ENCODE measurements at regions not wholly inside any gene's neighbourhood (a gene's known extent, or its start where the extent isn't known, plus 50 kb on each side); places are given as distances from the start of the nearest gene placed in this dataset.
"Not testable (repeated sequence)": the region's sequence is repeated elsewhere in the genome, so short reads cannot be mapped to it uniquely, and the experiment has no call there.

DNA sequence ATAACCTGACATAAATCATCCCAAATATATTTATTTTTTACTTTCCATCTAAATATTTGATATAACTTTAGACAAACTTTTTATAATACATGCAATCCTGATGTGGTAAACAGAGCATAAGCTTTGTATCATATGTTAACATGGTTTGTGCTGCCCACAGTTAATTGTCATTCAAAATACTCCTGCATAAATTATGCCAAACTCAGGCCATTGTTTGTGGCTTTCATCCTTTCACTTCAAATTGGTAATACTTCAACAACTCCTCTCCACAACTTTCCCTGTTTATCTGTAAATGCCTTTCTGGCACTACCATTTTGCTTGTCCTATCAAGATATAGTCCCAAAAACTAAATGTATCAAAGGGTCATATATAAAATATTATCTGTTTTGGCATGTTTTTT is 586.7 kb downstream of the HINT1 start:
- DNase-seq (ENCODE audit: low read depth): no peak

DNA sequence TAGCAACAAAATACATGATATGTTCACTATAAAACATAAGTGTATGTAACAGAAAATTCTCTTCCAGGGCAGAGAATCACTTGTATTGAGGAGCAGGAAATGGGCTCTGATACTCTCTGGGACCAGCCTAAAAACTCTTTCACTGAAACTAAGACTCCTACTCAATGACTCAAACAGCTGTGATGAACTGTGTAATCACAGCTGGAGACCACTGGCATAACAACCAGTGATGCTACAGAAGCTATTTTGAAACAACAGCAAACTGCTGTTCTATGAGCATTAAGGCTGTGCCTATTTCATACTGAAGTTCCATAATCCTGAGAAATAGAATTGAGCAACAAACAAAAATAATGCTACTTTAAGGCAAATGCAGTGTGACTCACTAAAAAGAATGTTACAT is 594.0 kb downstream of the HINT1 start:
- DNase-seq (ENCODE audit: low read depth): no peak

DNA sequence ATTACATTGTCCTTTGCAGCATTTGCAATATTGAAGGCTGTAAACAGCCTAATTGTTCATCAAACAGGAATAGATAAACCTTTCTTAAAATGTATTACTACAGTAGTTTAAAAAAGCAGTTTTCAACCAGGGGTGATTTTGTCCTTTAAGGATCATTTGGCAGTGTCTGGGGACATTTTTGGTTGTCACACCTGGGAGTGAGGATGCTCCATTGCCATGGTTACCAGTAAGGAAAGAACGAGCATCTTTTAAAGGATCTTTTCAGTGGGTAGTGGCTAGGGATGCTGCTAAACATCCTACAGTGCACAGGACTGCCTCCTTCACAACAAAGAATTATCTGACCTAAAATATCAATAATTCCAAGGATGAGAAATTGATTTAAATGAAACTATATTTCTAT is 596.3 kb downstream of the HINT1 start:
- no peak for DNase-seq (ENCODE audit: low read depth)

DNA sequence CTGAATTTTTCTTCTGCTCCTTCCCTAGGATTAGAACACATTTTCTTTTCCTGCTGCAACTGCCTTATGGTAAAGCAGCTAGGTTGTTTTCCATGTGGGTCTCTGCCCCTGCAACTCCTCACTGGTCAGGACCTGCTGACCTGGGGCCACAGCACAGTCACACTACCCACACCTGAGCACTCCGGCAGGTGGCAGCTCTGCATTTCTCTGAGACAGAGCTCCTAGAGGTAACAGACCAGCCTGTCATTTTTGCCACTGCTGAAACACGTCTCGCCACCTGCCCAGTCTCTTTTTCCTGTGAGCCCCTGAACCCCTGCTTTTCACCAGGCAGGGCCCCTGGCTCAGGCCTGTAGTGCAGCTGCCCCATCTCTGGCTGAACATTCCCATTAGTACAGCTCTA is 609.6 kb downstream of the HINT1 start:
- DNase-seq (ENCODE audit: low read depth): no peak

DNA sequence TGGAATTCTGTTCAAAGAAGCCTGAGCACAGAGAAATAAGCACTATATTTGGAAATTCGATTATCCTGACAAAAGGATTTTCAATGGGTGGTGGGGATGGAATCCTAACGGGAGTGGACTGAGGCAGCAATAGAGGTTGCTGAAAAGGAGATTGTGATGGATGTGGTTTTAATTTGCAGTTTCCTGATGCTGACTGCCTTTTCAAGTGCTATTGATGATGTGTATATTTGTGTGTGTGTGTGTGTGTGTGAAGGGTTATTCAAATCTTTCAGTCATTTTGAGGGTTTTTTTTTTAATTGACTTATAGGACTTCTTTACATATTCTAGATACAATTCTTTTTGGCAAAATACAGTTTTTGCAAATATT is 614.5 kb downstream of the HINT1 start:
- no peak for DNase-seq (ENCODE audit: low read depth)

DNA sequence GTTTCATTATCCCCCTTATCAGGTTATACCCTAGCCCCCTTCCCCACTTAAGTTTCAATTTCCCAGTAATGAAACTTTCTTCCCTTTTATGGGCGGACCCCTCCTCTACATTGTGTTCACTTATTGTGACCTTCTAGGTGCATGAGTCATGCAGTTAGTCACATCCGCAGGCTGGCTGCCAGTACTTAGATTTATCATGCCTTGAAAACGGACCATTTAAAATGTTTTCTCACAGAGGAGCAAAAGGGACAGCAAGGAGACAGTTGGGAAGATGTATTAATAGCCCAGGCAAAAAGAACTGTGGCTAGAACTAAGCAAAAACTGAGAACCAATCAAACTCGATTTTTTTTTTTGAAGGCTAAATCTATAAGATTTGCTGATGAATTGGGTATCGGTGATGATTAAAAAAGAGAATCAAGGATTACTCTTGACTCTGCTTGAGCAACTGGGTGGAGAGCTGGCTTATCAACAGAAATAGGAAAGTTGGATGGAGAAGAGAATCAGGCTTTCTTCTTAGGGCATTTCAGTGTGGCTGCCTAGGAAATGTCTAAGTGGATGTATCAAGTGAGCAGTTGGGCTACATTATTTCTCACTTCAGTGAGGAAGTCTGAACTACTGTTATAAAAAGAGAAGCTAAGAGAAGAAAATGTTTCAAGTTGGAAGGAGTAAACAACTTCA is 615.0 kb downstream of the HINT1 start:
- DNase-seq (ENCODE audit: low read depth): no peak

DNA sequence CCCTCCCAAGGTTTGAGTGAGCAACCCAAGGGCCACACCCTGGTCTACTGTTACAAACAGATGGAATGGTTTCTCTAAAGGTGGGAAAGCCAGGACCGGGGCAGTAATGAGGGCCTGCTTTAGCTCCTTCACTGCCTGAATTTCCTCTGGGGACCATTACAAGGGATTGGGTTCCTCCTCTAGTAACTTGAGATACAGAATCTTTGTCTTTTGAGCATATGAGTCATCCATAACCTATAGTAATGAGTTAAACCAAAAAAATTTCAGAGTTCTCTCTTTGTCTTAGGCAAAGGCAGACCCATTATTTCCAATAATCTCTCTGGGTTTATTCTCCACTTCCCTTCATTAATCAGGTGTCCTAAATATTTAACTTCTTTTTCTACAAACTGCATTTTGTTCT is 618.8 kb downstream of the HINT1 start:
- DNase-seq (ENCODE audit: low read depth): no peak

DNA sequence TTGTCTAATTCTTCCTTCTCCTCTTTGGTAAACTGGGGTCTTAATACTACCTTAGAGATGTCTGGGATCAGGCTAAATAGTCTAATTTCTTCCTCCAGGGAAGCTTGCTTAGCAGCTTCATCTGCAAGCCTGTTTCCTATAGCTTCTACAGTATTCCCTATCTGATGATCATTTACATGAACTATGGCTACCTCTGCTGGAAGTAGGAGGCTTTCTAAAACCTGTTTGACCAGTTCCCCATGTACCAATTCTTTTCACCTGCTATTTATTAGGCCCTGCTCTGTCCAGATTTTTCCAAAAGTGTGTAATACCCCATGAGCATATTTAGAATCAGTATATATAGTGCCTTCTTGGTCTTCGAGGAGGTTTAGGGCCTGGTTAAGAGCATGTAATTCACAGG is 619.8 kb downstream of the HINT1 start:
- DNase-seq (ENCODE audit: low read depth): no peak

DNA sequence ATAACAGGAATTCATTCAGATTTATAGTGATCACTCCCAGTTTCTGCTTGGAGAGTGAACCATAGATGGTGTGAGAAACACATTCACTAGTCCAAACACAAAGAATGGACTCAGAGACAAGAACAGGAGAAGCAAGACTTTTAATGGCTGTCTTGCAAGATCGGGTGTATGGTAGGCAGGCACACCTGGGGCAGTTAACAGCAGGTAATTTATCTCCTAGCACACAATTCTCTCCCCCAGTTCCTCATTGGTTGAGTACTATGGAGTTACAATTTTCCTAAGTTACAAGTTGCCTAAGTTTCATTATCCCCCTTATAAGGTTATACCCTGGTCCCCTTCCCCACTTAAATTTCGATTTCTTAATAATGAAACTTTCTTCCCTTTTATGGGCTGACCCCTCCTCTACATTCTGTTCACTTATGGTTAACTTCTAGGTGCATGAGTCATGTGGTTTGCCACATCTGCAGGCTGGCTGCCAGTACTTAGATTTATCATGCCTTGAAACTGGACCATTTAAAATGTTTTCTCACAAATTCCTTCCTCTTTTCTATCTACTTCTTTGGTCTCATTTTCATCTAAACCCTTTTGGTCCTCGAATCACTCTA is 623.3 kb downstream of the HINT1 start:
- no peak for DNase-seq (ENCODE audit: low read depth)

DNA sequence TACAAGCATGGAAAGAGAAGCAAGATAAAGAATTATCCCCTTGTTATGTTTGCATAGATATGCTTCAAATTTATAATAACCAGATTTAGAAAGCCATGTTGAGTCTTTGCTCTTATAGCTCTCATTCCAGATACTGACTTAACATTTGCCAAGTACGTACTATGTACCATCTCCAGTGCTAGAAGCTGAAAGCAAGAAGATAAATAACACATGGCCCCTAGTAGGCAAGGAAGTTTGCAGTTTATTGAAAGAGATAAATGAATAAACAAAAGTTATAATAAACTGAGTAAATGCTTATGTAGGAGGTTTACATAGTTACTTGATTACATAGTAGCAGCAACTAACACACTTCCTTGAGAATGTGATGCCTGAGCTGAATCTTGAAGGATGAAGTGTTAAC is 628.4 kb downstream of the HINT1 start:
- no peak for DNase-seq (ENCODE audit: low read depth)

DNA sequence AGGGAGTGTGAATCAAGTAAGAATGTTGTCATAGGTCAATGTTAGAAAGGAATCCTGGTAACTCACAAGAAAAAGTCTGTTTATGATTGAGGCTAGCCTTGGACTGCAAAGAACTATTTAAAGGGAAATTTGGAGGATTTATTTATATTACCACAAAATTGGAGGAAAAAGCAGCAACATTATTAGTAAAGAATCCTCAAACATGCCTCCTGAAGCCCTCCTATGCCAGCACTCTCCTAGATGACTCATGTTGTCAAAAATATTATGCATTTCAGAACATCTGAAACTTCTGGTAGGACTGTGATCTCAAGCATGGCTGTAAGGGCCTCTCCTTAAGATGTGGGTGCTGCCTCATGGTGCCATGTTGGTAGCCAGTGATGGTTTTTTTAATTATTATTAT is 628.5 kb downstream of the CHSY3 start:
- DNase-seq (ENCODE audit: low read depth): no peak

DNA sequence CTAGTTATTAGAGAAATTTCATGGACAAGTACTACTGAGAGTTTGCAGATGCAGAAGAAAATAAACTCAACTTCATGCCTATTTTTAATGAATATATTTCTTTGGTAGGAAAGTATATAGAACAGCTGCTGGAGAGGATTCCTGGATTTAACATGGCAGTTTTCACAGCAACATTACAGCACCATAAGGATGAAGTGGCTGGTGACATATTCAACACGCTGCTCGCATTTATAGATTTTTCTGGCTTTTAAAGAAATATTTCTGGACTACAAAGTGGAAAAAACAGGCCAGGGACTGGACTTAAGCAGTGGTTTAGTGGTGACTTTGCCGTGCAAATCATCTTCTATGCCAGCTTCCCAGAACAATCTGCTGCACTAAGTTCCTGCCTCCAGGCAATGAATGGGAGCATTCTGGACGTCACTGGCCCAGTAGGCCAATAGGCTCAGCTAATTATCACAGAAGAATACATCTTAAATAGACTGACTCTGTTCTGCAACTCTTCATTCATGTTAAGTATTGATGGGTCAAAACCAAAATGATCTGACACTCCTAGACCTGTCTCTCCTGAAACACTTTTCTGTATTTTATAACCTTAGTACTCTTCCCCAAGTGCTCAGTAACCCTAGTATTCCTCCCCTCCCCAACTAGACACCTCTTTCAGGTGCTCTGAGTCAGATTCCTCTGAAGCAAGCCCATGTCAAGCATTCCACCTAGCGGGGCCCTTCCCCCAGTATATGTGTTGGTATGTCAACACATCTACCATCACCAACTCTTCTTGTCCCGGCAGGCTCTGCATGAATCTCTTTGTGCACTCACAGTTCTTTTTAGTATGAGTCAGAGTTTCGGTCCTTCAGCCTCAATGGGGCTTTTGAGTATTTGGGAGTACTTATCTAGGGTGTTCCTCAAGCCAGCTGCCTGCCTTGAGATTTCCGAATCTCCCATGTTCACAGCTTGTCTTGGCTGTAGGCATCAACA is 625.5 kb downstream of the CHSY3 start:
- DNase-seq (ENCODE audit: low read depth): no peak

DNA sequence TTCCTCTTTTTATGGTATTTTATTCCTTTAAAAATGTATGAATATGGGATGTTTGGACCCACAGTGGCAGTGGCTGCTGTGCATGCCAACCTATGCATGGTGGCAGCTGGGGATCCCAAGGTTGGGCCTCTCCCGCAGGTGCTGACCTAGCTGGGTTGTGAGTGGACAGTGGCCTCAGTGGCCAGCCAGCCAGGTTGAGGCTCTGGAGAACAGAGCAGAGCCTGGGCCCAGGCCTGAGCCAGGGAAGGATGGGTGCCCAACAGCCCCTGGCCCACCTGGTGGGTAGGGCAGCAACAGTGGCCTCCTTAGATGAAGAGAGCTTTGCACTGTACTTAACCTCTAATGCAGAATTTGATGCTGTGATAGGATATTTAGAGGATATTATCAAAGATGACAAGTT is 624.8 kb downstream of the CHSY3 start:
- no peak for DNase-seq (ENCODE audit: low read depth)

DNA sequence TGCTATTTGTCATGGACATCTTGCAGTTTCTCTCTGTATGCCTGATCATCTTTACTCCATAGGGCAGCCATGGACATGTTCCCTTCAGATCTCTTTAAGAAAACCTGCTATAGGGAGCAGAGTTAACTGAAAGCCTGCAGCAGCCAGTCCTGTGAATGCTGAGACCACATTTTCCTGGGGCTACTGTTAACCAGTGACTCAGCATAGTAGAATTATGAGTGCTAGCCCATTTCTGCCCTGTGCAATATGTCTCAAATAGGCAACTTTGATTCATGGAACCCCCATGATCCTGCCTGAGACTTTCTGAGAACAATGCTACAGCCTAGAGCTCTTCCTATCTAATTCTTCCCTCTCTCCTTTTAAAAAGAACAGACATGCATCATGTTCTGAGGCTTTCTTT is 624.2 kb downstream of the CHSY3 start:
- DNase-seq (ENCODE audit: low read depth): no peak

DNA sequence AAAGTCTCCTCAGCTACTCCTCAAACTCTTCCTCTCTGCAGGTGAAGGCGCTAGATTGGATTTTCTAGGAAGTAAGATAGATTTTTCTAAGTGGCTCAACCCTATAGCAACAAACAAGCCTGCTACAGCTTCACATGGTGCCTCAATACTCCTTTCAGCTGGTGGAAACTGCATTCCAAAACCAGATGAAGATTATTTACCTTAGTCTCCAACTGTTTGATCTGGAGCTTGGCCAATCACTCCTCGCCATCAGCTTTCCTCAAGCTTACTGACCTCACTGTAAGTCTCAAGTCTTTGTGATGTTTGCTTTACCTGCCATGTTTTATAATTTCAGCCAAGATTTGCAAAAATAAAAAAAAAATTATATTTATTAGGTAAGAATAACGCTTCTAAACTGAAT is 622.4 kb downstream of the CHSY3 start:
- no peak for DNase-seq (ENCODE audit: low read depth)

DNA sequence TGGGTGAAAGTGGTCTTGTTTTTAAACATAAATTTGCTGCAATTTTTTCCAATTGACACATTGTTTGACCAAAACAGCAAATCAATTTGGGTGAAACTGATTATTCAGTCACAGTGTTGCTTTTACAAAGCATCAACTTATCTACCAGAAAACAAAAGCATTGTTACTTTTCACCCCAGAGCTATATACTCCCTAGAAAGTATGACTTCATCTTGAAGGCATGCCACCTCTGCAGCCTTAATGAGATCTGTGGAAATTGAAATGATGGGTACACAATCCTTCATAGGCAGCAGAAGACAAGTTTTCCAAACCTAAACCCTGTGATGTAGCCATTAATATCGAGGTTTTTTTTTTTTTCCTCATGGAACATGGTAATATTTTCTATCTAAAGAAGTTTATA is 615.9 kb downstream of the CHSY3 start:
- DNase-seq (ENCODE audit: low read depth): no peak

DNA sequence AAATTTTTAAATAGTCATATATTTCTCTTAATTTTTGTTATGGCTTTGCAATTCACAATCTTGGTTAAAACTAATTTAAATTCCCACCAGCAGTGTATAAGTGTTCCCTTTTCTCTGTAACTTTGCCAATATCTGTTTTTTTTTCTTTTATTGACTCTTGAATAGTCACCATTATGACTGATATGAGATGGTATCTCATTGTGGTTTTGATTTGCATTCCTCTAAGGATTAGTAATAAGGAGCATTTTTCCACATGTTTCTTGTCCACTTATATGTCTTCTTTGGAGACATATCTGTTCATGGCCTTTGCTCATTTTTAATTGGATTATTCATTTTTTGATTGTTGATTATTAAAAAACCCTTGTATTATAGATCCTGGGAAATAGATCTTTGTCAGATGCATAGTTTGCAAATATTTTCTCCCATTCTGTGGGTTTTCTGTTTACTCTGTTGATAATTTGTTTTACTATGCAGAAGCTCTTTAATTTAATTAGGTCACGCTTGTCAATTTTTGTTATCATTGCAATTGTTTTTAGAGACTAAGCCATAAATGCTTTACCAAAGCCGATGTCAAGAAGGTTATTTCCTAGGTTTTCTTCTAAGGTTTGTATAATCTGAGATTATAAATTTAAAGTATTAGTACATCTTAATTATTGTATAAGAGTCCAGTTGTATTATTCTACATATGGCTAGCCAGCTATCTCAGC is 610.9 kb downstream of the CHSY3 start:
- no peak for DNase-seq (ENCODE audit: low read depth)

DNA sequence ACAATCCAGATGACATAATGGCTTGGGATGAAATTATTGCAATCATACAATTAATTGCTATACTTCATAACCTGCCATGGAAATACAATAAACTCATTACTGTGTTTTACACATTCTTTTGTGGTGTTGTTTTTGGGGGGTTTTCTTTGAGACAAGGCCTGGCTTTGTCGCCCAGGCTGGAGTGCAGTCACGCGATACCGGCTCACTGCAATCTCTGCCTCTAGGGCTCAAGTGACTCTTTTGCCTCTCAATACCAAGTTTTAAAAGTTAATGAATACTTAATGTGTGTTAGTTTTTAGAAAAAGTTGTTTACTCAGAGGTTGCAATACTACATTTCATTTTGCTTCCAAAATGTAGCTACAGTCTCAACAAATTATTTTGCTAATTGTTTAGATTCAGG is 598.4 kb downstream of the CHSY3 start:
- DNase-seq (ENCODE audit: low read depth): no peak

DNA sequence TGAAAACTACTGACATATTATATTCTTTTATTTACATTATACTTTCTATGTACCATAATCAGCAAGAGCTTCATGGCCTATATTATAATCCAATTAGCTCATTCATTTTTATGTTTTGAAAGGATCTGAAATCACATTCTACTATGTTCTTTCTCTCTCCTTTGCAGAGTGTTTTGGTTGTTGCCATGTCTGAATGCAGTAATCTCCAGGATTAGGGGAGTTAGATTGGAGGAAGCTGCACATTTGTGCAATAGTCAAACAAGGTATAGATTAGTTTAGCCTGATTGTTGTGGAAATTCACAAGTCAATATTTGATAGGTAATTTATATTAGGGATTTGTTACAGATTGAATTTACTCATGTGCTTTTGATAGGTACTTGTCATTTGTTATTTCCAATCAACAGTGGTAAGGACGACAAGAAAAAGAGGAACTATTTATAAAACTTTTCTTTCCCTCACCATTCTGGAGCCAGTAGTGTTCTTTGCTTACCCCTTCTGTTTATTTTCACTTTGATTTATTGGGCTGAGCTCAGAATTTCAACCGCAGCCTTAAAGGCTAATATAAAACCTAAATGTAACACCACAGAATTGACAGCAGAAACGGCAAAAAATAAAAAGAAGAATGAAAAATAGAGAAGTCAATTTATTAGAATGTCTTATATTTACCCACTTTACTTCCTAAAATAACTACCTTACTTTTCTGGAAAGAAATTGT is 597.0 kb downstream of the CHSY3 start:
- no peak for DNase-seq (ENCODE audit: low read depth)

DNA sequence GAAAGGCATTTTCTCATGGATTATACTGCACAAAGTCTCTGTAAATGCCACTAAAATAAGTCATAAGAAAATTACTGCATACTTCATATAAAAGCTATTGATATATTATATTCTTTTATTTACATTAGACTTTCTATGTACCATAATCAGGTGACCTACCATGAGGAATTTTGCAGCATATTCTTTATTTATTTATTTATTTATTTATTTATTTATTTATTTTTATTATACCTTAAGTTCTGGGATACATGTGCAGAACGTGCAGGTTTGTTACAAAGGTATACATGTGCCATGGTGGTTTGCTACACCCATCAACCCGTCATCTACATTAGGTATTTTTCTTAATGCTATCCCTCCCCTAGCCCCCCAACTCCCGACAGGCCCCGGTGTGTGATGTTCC is 596.2 kb downstream of the CHSY3 start:
- not testable (repeated sequence) for DNase-seq (ENCODE audit: low read depth)

DNA sequence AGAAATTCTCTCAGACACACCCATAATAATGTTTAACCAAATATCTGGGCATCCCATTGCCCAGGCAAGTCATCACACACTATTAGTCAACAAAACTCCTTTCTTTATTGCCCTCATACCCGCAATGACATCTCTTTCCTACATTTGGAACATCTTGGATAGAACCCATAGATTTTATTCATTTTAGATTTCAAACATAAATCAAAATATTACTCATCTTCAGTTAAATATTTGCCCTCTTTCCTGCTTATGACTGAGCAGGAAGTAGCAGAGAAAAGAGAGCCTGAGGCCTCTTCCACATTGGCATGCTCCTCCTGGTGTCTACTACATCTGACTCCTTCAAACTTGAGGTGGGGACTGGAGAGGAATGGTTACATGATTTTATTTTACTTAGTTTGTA is 592.0 kb downstream of the CHSY3 start:
- no peak for DNase-seq (ENCODE audit: low read depth)

DNA sequence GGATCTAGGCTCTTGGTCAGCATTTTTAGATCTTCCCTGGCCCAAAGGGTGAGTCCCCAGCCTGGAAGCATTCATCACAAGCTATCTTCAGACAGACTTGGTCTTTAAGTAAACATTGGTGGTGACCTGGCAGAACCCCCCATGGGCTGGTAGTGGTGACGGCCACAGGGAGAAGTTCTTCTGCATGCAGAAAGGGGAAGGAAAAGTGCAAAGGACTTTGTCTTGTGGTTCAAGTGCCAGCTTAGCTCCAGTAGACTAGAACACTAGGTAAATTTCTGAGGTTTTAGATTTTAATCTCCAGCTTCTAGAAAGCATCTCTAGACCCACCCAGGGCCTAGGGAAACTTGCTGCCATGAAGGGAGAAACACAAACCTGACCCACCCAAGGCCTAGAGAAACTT is 584.0 kb downstream of the CHSY3 start:
- DNase-seq (ENCODE audit: low read depth): no peak
